B cell (primary cell): ENCODE measurements at regions not wholly inside any gene's neighbourhood (a gene's known extent, or its start where the extent isn't known, plus 50 kb on each side); places are given as distances from the start of the nearest gene placed in this dataset.

Experiments
- ATAC-seq: fragments of 200-7000 bp; cut with Tn5 transposase; one replicate; pipeline ENCODE4 v1.10.0; 2021; ENCODE audit warnings: low read depth, mild to moderate bottlenecking, moderate number of reproducible peaks, moderate library complexity
- CTCF ChIA-PET: fragments of 350-600 bp; sonication (Branson Sonifier 250); formaldehyde crosslinking; loops from one replicate; lab custom pipeline; 2021; ENCODE audit warnings: antibody characterized with exemption, inconsistent platforms; lab: Charles Lee
- POLR2A ChIA-PET: fragments of 350-600 bp; sonication (Branson Sonifier 250); formaldehyde crosslinking; loops from one replicate; lab custom pipeline; 2021; ENCODE audit warnings: antibody characterized with exemption; lab: Charles Lee
- DNase-seq: peaks from one replicate; pipeline ENCODE4 v3.0.0; 2013
- H2AFZ ChIP-seq: 2 replicates; pipeline ENCODE4 v1.6.1; 2012; ENCODE audit warnings: mild to moderate bottlenecking, low read depth, low read length; ENCODE audit not compliant: insufficient read depth, poor library complexity, severe bottlenecking
- H3K27ac ChIP-seq, 2 donors: 1 replicate in 1 of 2; 2 replicates in 1 of 2; pipeline ENCODE4 v1.5.1; 2012 to 2013; ENCODE audit warnings: low read length in 2 of 2, mild to moderate bottlenecking in 2 of 2, moderate library complexity in 1 of 2
- H3K27me3 ChIP-seq, 4 experiments: fragments of 200-600 bp in 1 of 4; sonication (generic) in 1 of 4; replicated peaks in 1 of 4; 1 replicate in 2 of 4; 2 replicates in 2 of 4; pipeline versions ENCODE4 v1.6.1 to v1.7.0; 2013 to 2016; ENCODE audit warnings: low read length in 3 of 4, mild to moderate bottlenecking in 2 of 4, mixed read lengths in 1 of 4, moderate library complexity in 1 of 4; ENCODE audit not compliant: insufficient read depth in 4 of 4, control insufficient read depth in 3 of 4; ENCODE audit errors: control extremely low read depth in 1 of 4
- H3K36me3 ChIP-seq, 2 experiments: replicated peaks in 1 of 2; 1 replicate in 1 of 2; 2 replicates in 1 of 2; pipeline versions ENCODE4 v1.6.1 to v1.7.1; 2013; ENCODE audit warnings: low read length in 1 of 2; ENCODE audit not compliant: insufficient read depth in 2 of 2, control insufficient read depth in 1 of 2; ENCODE audit errors: control extremely low read depth in 1 of 2, extremely low read depth in 1 of 2
- H3K4me1 ChIP-seq, 2 donors: fragments of 200-600 bp in 1 of 2; sonication (generic) in 1 of 2; 1 replicate in 1 of 2; 2 replicates in 1 of 2; pipeline versions ENCODE4 v1.5.1 to v1.6.1; 2013 to 2017; ENCODE audit warnings: low read length in 2 of 2; ENCODE audit not compliant: control insufficient read depth in 2 of 2, insufficient read depth in 2 of 2
- H3K4me2 ChIP-seq: replicated peaks from 2 replicates; pipeline ENCODE3; 2012; ENCODE audit warnings: mild to moderate bottlenecking, low read depth, low read length; ENCODE audit not compliant: poor library complexity, severe bottlenecking
- H3K4me3 ChIP-seq, 5 experiments: fragments of 200-600 bp in 1 of 5; sonication (generic) in 1 of 5; 1 replicate in 3 of 5; 2 replicates in 2 of 5; pipeline versions ENCODE4 v1.5.1 to v1.7.0; 2011 to 2016; ENCODE audit warnings: low read length in 4 of 5, mild to moderate bottlenecking in 4 of 5, low read depth in 2 of 5, control low read depth in 1 of 5, moderate library complexity in 1 of 5; ENCODE audit not compliant: insufficient read depth in 1 of 5; ENCODE audit errors: control extremely low read depth in 1 of 5, extremely low read depth in 1 of 5
- H3K79me2 ChIP-seq: fragments of 200-600 bp; sonication (generic); one replicate; pipeline ENCODE4 v1.6.0; 2016; ENCODE audit warnings: low read length; ENCODE audit not compliant: control insufficient read depth, insufficient read depth
- H3K9ac ChIP-seq: fragments of 200-600 bp; sonication (generic); 2 replicates; pipeline ENCODE4 v1.6.1; 2017; ENCODE audit warnings: mild to moderate bottlenecking, low read length, moderate library complexity
- H3K9me3 ChIP-seq, 3 donors: one replicate each; pipeline versions ENCODE4 v1.6.1 to v1.7.1; 2013; ENCODE audit warnings: low read length in 2 of 3; ENCODE audit not compliant: control insufficient read depth in 2 of 3, insufficient read depth in 1 of 3; ENCODE audit errors: control extremely low read depth in 1 of 3
- H4K20me1 ChIP-seq: 2 replicates; pipeline ENCODE4 v1.6.0; 2012; ENCODE audit warnings: mild to moderate bottlenecking, low read length; ENCODE audit not compliant: insufficient read depth, control insufficient read depth, poor library complexity, severe bottlenecking
- H3K27ac Mint-ChIP-seq: one replicate; pipeline ENCODE4 v1.8.0; 2021; ENCODE audit warnings: mixed read lengths
- H3K27me3 Mint-ChIP-seq: one replicate; pipeline ENCODE4 v1.8.0; 2021; ENCODE audit warnings: mixed read lengths
- H3K4me1 Mint-ChIP-seq: one replicate; pipeline ENCODE4 v1.8.0; 2021; ENCODE audit warnings: mixed read lengths
- H3K4me3 Mint-ChIP-seq: one replicate; pipeline ENCODE4 v1.8.0; 2021; ENCODE audit warnings: mixed read lengths
- H3K9me3 Mint-ChIP-seq: one replicate; pipeline ENCODE4 v1.8.0; 2022; ENCODE audit warnings: mixed read lengths; ENCODE audit not compliant: insufficient read depth
- EZH2 ChIP-seq: IDR thresholded peaks from 2 replicates; pipeline ENCODE4 v1.6.1; 2012; ENCODE audit warnings: borderline replicate concordance, low read depth, mild to moderate bottlenecking, moderate library complexity, low read length; ENCODE audit not compliant: insufficient read depth, poor library complexity, severe bottlenecking
- WGBS: methylation state at CpG from one replicate; pipeline ENCODE4 v1.1.5; 2013; ENCODE audit warnings: missing lambda C conversion rate; ENCODE audit not compliant: insufficient coverage; 5-methylcytosine and 5-hydroxymethylcytosine counted together
- intact Hi-C: fragments of 100-400 bp; cut with micrococcal nuclease; formaldehyde crosslinking; loops from one replicate; pipeline ENCODE4 v1.10.0; 2022
- TF ChIP-seq, protein P1 (sequence below): fragments of 200-600 bp; IDR thresholded peaks from one replicate; pipeline ENCODE4 v1.8.0; 2022; ENCODE audit warnings: antibody characterized with exemption, mild to moderate bottlenecking

DNA sequence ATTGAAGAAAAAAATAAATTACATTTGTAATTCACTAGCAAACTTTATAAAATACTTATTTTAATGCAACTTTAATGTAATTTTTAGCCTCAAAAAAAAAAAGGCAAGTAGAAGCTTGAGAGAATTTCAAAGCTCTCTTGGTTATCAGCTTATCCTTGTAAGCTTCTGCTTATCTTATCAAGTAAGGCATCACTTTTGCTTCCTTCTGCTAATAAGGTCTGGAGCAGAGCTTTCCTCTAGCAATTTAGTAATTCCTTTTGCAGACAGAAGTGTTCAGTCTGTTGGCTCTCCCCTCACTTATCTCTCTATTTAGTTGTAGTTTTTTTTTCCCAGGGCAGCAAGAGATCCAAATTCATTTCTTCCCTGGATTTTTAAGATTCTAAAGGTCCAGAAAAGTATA, 525.0 kb downstream of the ISL1 start:
- Mint-ChIP-seq H3K9me3 (peaks cover 2% of the 10 kb centered on the region), H3K4me3 (no peak overlapping the region), H3K4me1 (no peaks in the 10 kb centered on the region), H3K27me3 (no peaks in the 10 kb centered on the region), H3K27ac (no peak overlapping the region)
- Histone ChIP-seq H3K36me3 (no peaks in the 10 kb centered on the region), H2AFZ (no peak overlapping the region), H3K4me3 (no peak overlapping the region), H4K20me1 (no peaks in the 10 kb centered on the region), H3K9ac (no peak overlapping the region), H3K79me2 (no peaks in the 10 kb centered on the region), H3K4me2 (no peak overlapping the region), H3K27ac (no peak overlapping the region), H3K27me3 (no peaks in the 10 kb centered on the region), H3K9me3 (no peaks in the 10 kb centered on the region), H3K4me1 (no peaks in the 10 kb centered on the region)
- ATAC-seq (no peak), DNase-seq (no peak)
- ChIA-PET CTCF (no interaction called here), POLR2A (no interaction called here)
- TF ChIP-seq, protein P1, sequence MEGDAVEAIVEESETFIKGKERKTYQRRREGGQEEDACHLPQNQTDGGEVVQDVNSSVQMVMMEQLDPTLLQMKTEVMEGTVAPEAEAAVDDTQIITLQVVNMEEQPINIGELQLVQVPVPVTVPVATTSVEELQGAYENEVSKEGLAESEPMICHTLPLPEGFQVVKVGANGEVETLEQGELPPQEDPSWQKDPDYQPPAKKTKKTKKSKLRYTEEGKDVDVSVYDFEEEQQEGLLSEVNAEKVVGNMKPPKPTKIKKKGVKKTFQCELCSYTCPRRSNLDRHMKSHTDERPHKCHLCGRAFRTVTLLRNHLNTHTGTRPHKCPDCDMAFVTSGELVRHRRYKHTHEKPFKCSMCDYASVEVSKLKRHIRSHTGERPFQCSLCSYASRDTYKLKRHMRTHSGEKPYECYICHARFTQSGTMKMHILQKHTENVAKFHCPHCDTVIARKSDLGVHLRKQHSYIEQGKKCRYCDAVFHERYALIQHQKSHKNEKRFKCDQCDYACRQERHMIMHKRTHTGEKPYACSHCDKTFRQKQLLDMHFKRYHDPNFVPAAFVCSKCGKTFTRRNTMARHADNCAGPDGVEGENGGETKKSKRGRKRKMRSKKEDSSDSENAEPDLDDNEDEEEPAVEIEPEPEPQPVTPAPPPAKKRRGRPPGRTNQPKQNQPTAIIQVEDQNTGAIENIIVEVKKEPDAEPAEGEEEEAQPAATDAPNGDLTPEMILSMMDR: no peak
- TF ChIP-seq EZH2: no peak
- intact Hi-C loops: no loop called here

DNA sequence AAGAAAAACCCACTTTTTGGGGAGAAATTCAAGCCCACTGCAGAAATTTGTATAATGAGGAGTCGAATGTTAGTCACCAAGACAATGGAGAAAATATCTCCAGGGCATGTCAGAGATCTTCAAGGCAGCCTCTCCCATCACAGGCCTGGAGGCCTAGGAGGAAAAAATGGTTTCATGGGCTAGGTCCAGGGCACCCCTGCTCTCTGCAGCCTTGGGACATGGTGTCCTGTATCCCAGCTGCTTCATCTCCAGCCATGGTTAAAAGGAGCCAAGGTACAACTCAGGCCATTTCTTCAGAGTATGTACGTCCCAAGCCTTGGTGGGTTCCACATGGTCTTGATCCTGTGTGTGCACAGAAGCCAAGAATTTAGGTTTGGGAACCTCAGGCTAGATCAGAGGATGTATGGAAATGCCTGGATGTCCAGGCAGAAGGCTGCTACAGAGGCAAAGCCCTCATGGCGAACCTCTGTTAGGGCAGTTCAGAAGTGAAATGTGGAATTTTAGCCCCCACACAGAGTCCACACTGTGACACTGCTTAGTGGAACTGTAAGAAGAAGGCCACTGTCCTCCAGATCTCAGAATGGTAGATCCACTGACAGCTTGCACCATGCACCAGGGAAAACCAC, 561.4 kb downstream of the ISL1 start:
- Histone ChIP-seq H3K4me2 (no peak overlapping the region), H3K9me3 (peaks cover 0 to 10% (median 7%) of the 10 kb centered on the region in 3 donors), H3K9ac (no peak overlapping the region), H3K4me3 (no peak overlapping the region), H3K4me1 (no peaks in the 10 kb centered on the region), H3K27me3 (no peaks in the 10 kb centered on the region), H4K20me1 (no peaks in the 10 kb centered on the region), H3K27ac (no peak overlapping the region), H3K36me3 (no peaks in the 10 kb centered on the region), H3K79me2 (no peaks in the 10 kb centered on the region), H2AFZ (no peak overlapping the region)
- Mint-ChIP-seq H3K4me3 (no peak overlapping the region), H3K9me3 (peaks cover 9% of the 10 kb centered on the region), H3K27me3 (no peaks in the 10 kb centered on the region), H3K4me1 (no peaks in the 10 kb centered on the region), H3K27ac (no peak overlapping the region)
- ChIA-PET CTCF (no interaction called here), POLR2A (no interaction called here)
- TF ChIP-seq, protein P1: no peak
- no peak for TF ChIP-seq EZH2
- 100% methylated on average over 2 of the region's 3 CpGs for WGBS
- intact Hi-C loops: no loop called here
- ATAC-seq (no peak), DNase-seq (no peak)
